HCT116 (cell line): ENCODE measurements at regions not wholly inside any gene's neighbourhood (a gene's known extent, or its start where the extent isn't known, plus 50 kb on each side); places are given as distances from the start of the nearest gene placed in this dataset.

Source experiments
- CTCF ChIP-seq, 3 experiments: fragments of 200-600 bp in 1 of 3; sonication (generic) in 1 of 3; IDR thresholded peaks in 2 of 3; conservative IDR thresholded peaks in 1 of 3; 2 replicates each; pipeline ENCODE4 v1.5.1; 2012 to 2017; ENCODE audit warnings: low read depth in 2 of 3, low read length in 2 of 3, antibody characterized with exemption in 1 of 3, borderline replicate concordance in 1 of 3, control low read depth in 1 of 3, mild to moderate bottlenecking in 1 of 3, mixed read lengths in 1 of 3, mixed run types in 1 of 3, moderate library complexity in 1 of 3; ENCODE audit not compliant: insufficient read depth in 1 of 3
- EZH2 ChIP-seq: fragments of 200-600 bp; sonication (generic); IDR thresholded peaks from 2 replicates; pipeline ENCODE4 v1.6.1; 2017; ENCODE audit warnings: antibody characterized with exemption, mixed run types

GRCh38 chr7:41093141-41093540 is 609.7 kb downstream of the INHBA start:
- TF ChIP-seq EZH2, result no peak
- TF ChIP-seq CTCF (IDR thresholded peaks at IDR 0.05 in 2 of 3, conservative IDR thresholded peaks at IDR 0.05 in 1 of 3; ENCODE audit: borderline replicate concordance in 1 of 3, insufficient read depth in 1 of 3, low read depth in 2 of 3, low read length in 2 of 3), result no peak
